CD14-positive monocyte (primary cell): ENCODE measurements at regions not wholly inside any gene's neighbourhood (a gene's known extent, or its start where the extent isn't known, plus 50 kb on each side); places are given as distances from the start of the nearest gene placed in this dataset.

Experiments used
- DNase-seq, 3 donors: peaks; one replicate each; pipeline ENCODE4 v3.0.0-alpha.2; 2011 to 2022
- H2AFZ ChIP-seq: 2 replicates; pipeline ENCODE4 v1.6.0; 2012; ENCODE audit warnings: mild to moderate bottlenecking, low read depth, low read length, inconsistent platforms; ENCODE audit not compliant: insufficient read depth, poor library complexity, severe bottlenecking
- H3K27ac ChIP-seq, 2 donors: 1 replicate in 1 of 2; 2 replicates in 1 of 2; pipeline ENCODE4 v1.5.1; 2012 to 2013; ENCODE audit warnings: low read length in 2 of 2, control low read depth in 1 of 2, inconsistent platforms in 1 of 2, low read depth in 1 of 2, mild to moderate bottlenecking in 1 of 2
- H3K27me3 ChIP-seq, 2 donors: one replicate each; pipeline versions ENCODE4 v1.6.0 to v1.6.1; 2011 to 2013; ENCODE audit warnings: low read length in 2 of 2; ENCODE audit not compliant: control insufficient read depth in 2 of 2, insufficient read depth in 2 of 2
- H3K36me3 ChIP-seq, 2 donors: replicated peaks in 1 of 2; 1 replicate in 1 of 2; 2 replicates in 1 of 2; pipeline versions ENCODE4 v1.5.1 to v1.6.1; 2012 to 2013; ENCODE audit warnings: low read length in 2 of 2, control low read depth in 1 of 2, inconsistent platforms in 1 of 2, mild to moderate bottlenecking in 1 of 2; ENCODE audit not compliant: insufficient read depth in 2 of 2, control insufficient read depth in 1 of 2
- H3K4me1 ChIP-seq, 2 donors: 1 replicate in 1 of 2; 2 replicates in 1 of 2; pipeline versions ENCODE4 v1.5.1 to v1.6.1; 2012 to 2013; ENCODE audit warnings: low read length in 2 of 2, control low read depth in 1 of 2, inconsistent platforms in 1 of 2, mild to moderate bottlenecking in 1 of 2, moderate library complexity in 1 of 2; ENCODE audit not compliant: insufficient read depth in 2 of 2, control insufficient read depth in 1 of 2
- H3K4me2 ChIP-seq: replicated peaks from 2 replicates; pipeline ENCODE3; 2012; ENCODE audit warnings: low read length, moderate library complexity, mild to moderate bottlenecking; ENCODE audit not compliant: poor library complexity, severe bottlenecking; ENCODE audit errors: extremely low read depth
- H3K4me3 ChIP-seq, 3 experiments: fragments of 200-600 bp in 1 of 3; sonication (generic) in 1 of 3; replicated peaks in 1 of 3; 1 replicate in 2 of 3; 2 replicates in 1 of 3; pipeline ENCODE4 v1.5.1; 2011 to 2013; ENCODE audit warnings: low read length in 3 of 3, mild to moderate bottlenecking in 3 of 3, control low read depth in 2 of 3, low read depth in 2 of 3, inconsistent platforms in 1 of 3, moderate library complexity in 1 of 3
- H3K79me2 ChIP-seq: 2 replicates; pipeline ENCODE4 v1.6.0; 2012; ENCODE audit warnings: mild to moderate bottlenecking, control low read depth, inconsistent platforms, low read length, moderate library complexity; ENCODE audit not compliant: insufficient read depth
- H3K9ac ChIP-seq: 2 replicates; pipeline ENCODE4 v1.6.0; 2017; ENCODE audit warnings: low read length, mild to moderate bottlenecking; ENCODE audit not compliant: insufficient read depth, poor library complexity, severe bottlenecking
- H3K9me3 ChIP-seq, 2 donors: replicated peaks in 1 of 2; 1 replicate in 1 of 2; 2 replicates in 1 of 2; pipeline versions ENCODE4 v1.5.1 to v1.6.1; 2012 to 2013; ENCODE audit warnings: low read length in 2 of 2, control low read depth in 1 of 2; ENCODE audit not compliant: control insufficient read depth in 1 of 2, insufficient read depth in 1 of 2
- H4K20me1 ChIP-seq: 2 replicates; pipeline ENCODE4 v1.6.0; 2012; ENCODE audit warnings: mild to moderate bottlenecking, low read length, control low read depth, moderate library complexity; ENCODE audit not compliant: insufficient read depth
- H3K27ac Mint-ChIP-seq, 7 donors: one replicate each; pipeline ENCODE4 v1.8.0; 2020; ENCODE audit warnings: mild to moderate bottlenecking in 7 of 7, mixed read lengths in 7 of 7, moderate library complexity in 6 of 7, inconsistent platforms in 2 of 7
- H3K27me3 Mint-ChIP-seq, 3 donors: one replicate each; pipeline ENCODE4 v1.8.0; 2021 to 2022; ENCODE audit warnings: low read depth in 3 of 3, mild to moderate bottlenecking in 3 of 3, mixed read lengths in 3 of 3, moderate library complexity in 3 of 3, inconsistent platforms in 1 of 3
- H3K36me3 Mint-ChIP-seq, 2 donors: one replicate each; pipeline ENCODE4 v1.8.0; 2020; ENCODE audit warnings: mixed read lengths in 2 of 2, inconsistent platforms in 1 of 2, mild to moderate bottlenecking in 1 of 2
- H3K4me1 Mint-ChIP-seq: one replicate; pipeline ENCODE4 v1.8.0; 2020; ENCODE audit warnings: mild to moderate bottlenecking, mixed read lengths
- H3K4me3 Mint-ChIP-seq, 2 donors: one replicate each; pipeline ENCODE4 v1.8.0; 2020; ENCODE audit warnings: mild to moderate bottlenecking in 2 of 2, mixed read lengths in 2 of 2, moderate library complexity in 1 of 2
- H3K9me3 Mint-ChIP-seq, 7 donors: one replicate each; pipeline ENCODE4 v1.8.0; 2020 to 2022; ENCODE audit warnings: mixed read lengths in 7 of 7, mild to moderate bottlenecking in 6 of 7, moderate library complexity in 6 of 7, inconsistent platforms in 2 of 7
- WGBS: methylation state at CpG from one replicate; pipeline ENCODE4 v1.1.5; 2013; ENCODE audit warnings: missing lambda C conversion rate; ENCODE audit not compliant: insufficient coverage; 5-methylcytosine and 5-hydroxymethylcytosine counted together
- intact Hi-C, 2 donors: fragments of 100-400 bp; cut with micrococcal nuclease; formaldehyde crosslinking; loops; one replicate each; pipeline versions ENCODE4 v1.15.0 to v1.15.1; 2023
- TF ChIP-seq, protein P1 (sequence below): fragments of 200-600 bp; IDR thresholded peaks from one replicate; pipeline ENCODE4 v1.8.0; 2022; ENCODE audit warnings: antibody characterized with exemption, mild to moderate bottlenecking

GRCh38 chr6:14771016-14771415, 474.9 kb upstream of the JARID2 start:
- Histone ChIP-seq H3K9me3 (no peaks in the 10 kb centered on the region), H3K4me1 (peaks cover 17 to 23% of the 10 kb centered on the region in 2 donors), H3K36me3 (no peaks in the 10 kb centered on the region), H4K20me1 (no peaks in the 10 kb centered on the region), H2AFZ (no peak overlapping the region), H3K4me3 (no peak overlapping the region), H3K79me2 (no peaks in the 10 kb centered on the region), H3K27ac (no peak overlapping the region), H3K27me3 (no peaks in the 10 kb centered on the region), H3K9ac (no peak overlapping the region), H3K4me2 (no peak overlapping the region)
- H3K27me3 Mint-ChIP-seq = peaks cover 0 to 2% (median 1%) of the 10 kb centered on the region in 3 donors
- H3K36me3 Mint-ChIP-seq = no peaks in the 10 kb centered on the region
- H3K27ac Mint-ChIP-seq = peak overlapping the region in 2 of 7 donors; percentile 41 to 79
- TF ChIP-seq, protein P1, sequence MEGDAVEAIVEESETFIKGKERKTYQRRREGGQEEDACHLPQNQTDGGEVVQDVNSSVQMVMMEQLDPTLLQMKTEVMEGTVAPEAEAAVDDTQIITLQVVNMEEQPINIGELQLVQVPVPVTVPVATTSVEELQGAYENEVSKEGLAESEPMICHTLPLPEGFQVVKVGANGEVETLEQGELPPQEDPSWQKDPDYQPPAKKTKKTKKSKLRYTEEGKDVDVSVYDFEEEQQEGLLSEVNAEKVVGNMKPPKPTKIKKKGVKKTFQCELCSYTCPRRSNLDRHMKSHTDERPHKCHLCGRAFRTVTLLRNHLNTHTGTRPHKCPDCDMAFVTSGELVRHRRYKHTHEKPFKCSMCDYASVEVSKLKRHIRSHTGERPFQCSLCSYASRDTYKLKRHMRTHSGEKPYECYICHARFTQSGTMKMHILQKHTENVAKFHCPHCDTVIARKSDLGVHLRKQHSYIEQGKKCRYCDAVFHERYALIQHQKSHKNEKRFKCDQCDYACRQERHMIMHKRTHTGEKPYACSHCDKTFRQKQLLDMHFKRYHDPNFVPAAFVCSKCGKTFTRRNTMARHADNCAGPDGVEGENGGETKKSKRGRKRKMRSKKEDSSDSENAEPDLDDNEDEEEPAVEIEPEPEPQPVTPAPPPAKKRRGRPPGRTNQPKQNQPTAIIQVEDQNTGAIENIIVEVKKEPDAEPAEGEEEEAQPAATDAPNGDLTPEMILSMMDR = no peak
- H3K4me1 Mint-ChIP-seq = peaks cover 27% of the 10 kb centered on the region
- H3K9me3 Mint-ChIP-seq = peaks cover 0 to 5% (median 0%) of the 10 kb centered on the region in 7 donors
- intact Hi-C loops = loop anchor here (10.0 kb wide), 2 partner anchors 54 to 64 kb away; no protein-coding TSS in a partner anchor
- DNase-seq = no peak
- 83% methylated on average over 1 of the region's 3 CpGs for WGBS
- no peak overlapping the region for H3K4me3 Mint-ChIP-seq

- intact Hi-C loops = loop anchor here (10.0 kb wide), 2 partner anchors 53 to 63 kb away; no protein-coding TSS in a partner anchor
Observed at GRCh38 chr6:14772188-14772587, 473.7 kb upstream of the JARID2 start.

More at GRCh38 chr6:14772188-14772587, 473.7 kb upstream of the JARID2 start:
- H3K9me3 Mint-ChIP-seq = peaks cover 0 to 5% (median 0%) of the 10 kb centered on the region in 7 donors
- no peaks in the 10 kb centered on the region for H3K36me3 ChIP-seq
- H3K27ac Mint-ChIP-seq = peak overlapping the region in 3 of 7 donors; percentile 9 to 87 (median 44)
- no peaks in the 10 kb centered on the region for H3K36me3 Mint-ChIP-seq
- H3K4me2 ChIP-seq = no peak overlapping the region
- no peaks in the 10 kb centered on the region for H4K20me1 ChIP-seq
- peaks cover 6 to 12% of the 10 kb centered on the region in 2 donors for H3K4me1 ChIP-seq
- no peak overlapping the region for H3K4me3 Mint-ChIP-seq
- H3K9me3 ChIP-seq = no peaks in the 10 kb centered on the region
- TF ChIP-seq, protein P1 = no peak
- H3K4me3 ChIP-seq = no peak overlapping the region
- H3K27ac ChIP-seq = no peak overlapping the region
- WGBS = 98% methylated on average over 5 of the region's 7 CpGs
- no peak overlapping the region for H3K9ac ChIP-seq
- no peaks in the 10 kb centered on the region for H3K27me3 ChIP-seq
- peaks cover 0 to 2% (median 1%) of the 10 kb centered on the region in 3 donors for H3K27me3 Mint-ChIP-seq
- DNase-seq = no peak
- no peaks in the 10 kb centered on the region for H3K79me2 ChIP-seq
- H2AFZ ChIP-seq = no peak overlapping the region
- H3K4me1 Mint-ChIP-seq = peaks cover 15% of the 10 kb centered on the region
